ENCODE measurements at regions not wholly inside any gene's neighbourhood (a gene's known extent, or its start where the extent isn't known, plus 50 kb on each side); places are given as distances from the start of the nearest gene placed in this dataset.

GRCh38 chr6:16968101-16968500, 133.7 kb upstream of the STMND1 start:
- no peak for DNase-seq

DNA sequence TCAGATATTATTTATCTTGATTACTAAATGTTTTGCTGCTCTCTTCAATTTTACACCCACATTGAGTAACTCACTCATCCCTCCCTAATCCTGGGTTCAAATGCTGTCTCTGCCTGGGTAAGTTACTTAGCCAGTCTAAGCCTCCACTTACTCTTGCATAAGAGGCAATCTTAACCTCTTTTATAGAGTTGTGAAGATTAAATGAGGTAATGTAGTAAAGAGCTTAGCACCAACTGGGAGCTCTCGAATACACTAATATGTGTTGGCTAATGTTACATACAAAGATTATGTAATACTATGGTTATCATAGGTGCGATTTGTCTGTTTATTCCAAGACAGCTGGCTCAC, 134.4 kb upstream of the STMND1 start:
- ChIA-PET POLR2A (no interaction called here), CTCF (interaction anchor here (1.0 to 4.7 kb wide), 2 partner anchors 13 to 203 kb away, joined by 3 to 48 read pairs; no protein-coding TSS in a partner anchor)
- Histone ChIP-seq H4K20me1 (ENCODE audit: insufficient read depth) (no peaks in the 10 kb centered on the region), H3K9ac (no peak overlapping the region), H3K4me1 (ENCODE audit: control insufficient read depth in 1 of 2, insufficient read depth in 2 of 2, low read depth in 1 of 2, low read length in 1 of 2) (peaks cover 5 to 25% of the 10 kb centered on the region in 2 experiments), H3K4me3 (ENCODE audit: low read depth in 2 of 2, low read length in 1 of 2) (no peak overlapping the region), H3K27me3 (ENCODE audit: insufficient read depth) (no peaks in the 10 kb centered on the region), H2AFZ (ENCODE audit: low read depth) (no peak overlapping the region), H3K9me2 (no peaks in the 10 kb centered on the region), H3K27ac (ENCODE audit: low read depth in 2 of 2, low read length in 1 of 2) (no peak overlapping the region), H3K9me3 (no peaks in the 10 kb centered on the region), H3K36me3 (replicated peaks in 1 of 2; ENCODE audit: control insufficient read depth in 1 of 2, insufficient read depth in 2 of 2, low read length in 1 of 2) (no peaks in the 10 kb centered on the region), H3K4me2 (no peak overlapping the region), H3K79me2 (ENCODE audit: insufficient read depth) (no peaks in the 10 kb centered on the region), H3F3A (replicated peaks; ENCODE audit: insufficient read depth) (no peaks in the 10 kb centered on the region)
- DNase-seq, result no peak
- WGBS (ENCODE audit: low lambda C conversion rate), result 84% methylated on average over 2 of the region's 2 CpGs
- TF ChIP-seq NRF1 (IDR thresholded peaks at IDR 0.05; ENCODE audit: low read depth, low read length), result no peak
- TF ChIP-seq, protein P1, sequence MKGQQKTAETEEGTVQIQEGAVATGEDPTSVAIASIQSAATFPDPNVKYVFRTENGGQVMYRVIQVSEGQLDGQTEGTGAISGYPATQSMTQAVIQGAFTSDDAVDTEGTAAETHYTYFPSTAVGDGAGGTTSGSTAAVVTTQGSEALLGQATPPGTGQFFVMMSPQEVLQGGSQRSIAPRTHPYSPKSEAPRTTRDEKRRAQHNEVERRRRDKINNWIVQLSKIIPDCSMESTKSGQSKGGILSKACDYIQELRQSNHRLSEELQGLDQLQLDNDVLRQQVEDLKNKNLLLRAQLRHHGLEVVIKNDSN (IDR thresholded peaks at IDR 0.05; ENCODE audit: borderline replicate concordance, low read depth), result no peak
- no peak for TF ChIP-seq ELF1 (IDR thresholded peaks at IDR 0.05)
- no peak for TF ChIP-seq ZBTB33 (IDR thresholded peaks at IDR 0.05; ENCODE audit: borderline replicate concordance, low read depth)
- no peak for TF ChIP-seq POLR2AphosphoS5 (IDR thresholded peaks at IDR 0.05; ENCODE audit: low read depth, low read length)
- no peak for TF ChIP-seq FOSL2 (IDR thresholded peaks at IDR 0.05; ENCODE audit: borderline replicate concordance, low read depth)
- TF ChIP-seq GATA2 (CRISPR knock-in tag; IDR thresholded peaks at IDR 0.05), result no peak
- no peak for TF ChIP-seq RAD21 (IDR thresholded peaks at IDR 0.05; ENCODE audit: low read length)
- TF ChIP-seq PBX3 (IDR thresholded peaks at IDR 0.05), result no peak
- no peak for TF ChIP-seq GABPA (IDR thresholded peaks at IDR 0.05; ENCODE audit: low read depth)
- no peak for TF ChIP-seq RFX5 (IDR thresholded peaks at IDR 0.05; ENCODE audit: low read length)

More at GRCh38 chr6:16968101-16968500, 133.7 kb upstream of the STMND1 start:
- no peaks in the 10 kb centered on the region for H3K27me3 ChIP-seq (ENCODE audit: insufficient read depth)
- H3F3A ChIP-seq (replicated peaks; ENCODE audit: insufficient read depth), result no peaks in the 10 kb centered on the region
- no peaks in the 10 kb centered on the region for H3K36me3 ChIP-seq (replicated peaks in 1 of 2; ENCODE audit: control insufficient read depth in 1 of 2, insufficient read depth in 2 of 2, low read length in 1 of 2)
- TF ChIP-seq TAF1 (IDR thresholded peaks at IDR 0.05; ENCODE audit: borderline replicate concordance, low read depth, low read length), result no peak
- no peak for TF ChIP-seq RFX5 (IDR thresholded peaks at IDR 0.05; ENCODE audit: low read length)
- TF ChIP-seq, protein P2, sequence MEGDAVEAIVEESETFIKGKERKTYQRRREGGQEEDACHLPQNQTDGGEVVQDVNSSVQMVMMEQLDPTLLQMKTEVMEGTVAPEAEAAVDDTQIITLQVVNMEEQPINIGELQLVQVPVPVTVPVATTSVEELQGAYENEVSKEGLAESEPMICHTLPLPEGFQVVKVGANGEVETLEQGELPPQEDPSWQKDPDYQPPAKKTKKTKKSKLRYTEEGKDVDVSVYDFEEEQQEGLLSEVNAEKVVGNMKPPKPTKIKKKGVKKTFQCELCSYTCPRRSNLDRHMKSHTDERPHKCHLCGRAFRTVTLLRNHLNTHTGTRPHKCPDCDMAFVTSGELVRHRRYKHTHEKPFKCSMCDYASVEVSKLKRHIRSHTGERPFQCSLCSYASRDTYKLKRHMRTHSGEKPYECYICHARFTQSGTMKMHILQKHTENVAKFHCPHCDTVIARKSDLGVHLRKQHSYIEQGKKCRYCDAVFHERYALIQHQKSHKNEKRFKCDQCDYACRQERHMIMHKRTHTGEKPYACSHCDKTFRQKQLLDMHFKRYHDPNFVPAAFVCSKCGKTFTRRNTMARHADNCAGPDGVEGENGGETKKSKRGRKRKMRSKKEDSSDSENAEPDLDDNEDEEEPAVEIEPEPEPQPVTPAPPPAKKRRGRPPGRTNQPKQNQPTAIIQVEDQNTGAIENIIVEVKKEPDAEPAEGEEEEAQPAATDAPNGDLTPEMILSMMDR (IDR thresholded peaks at IDR 0.05), result no peak
- no peak for TF ChIP-seq SIN3A (IDR thresholded peaks at IDR 0.05; ENCODE audit: borderline replicate concordance, low read depth, low read length)
- TF ChIP-seq TEAD4 (IDR thresholded peaks at IDR 0.05; ENCODE audit: borderline replicate concordance, insufficient read depth), result no peak
- no peak for TF ChIP-seq SMC3 (IDR thresholded peaks at IDR 0.05; ENCODE audit: low read depth, low read length)
- TF ChIP-seq NRF1 (IDR thresholded peaks at IDR 0.05; ENCODE audit: low read depth, low read length), result no peak
- TF ChIP-seq FOXJ3 (CRISPR knock-in tag; IDR thresholded peaks at IDR 0.05), result no peak
- no peak for TF ChIP-seq RAD21 (IDR thresholded peaks at IDR 0.05; ENCODE audit: low read length)
- no peak for TF ChIP-seq MEF2A (IDR thresholded peaks at IDR 0.05; ENCODE audit: borderline replicate concordance, low read depth)
- TF ChIP-seq RCOR1 (IDR thresholded peaks at IDR 0.05; ENCODE audit: low read length), result no peak
- no peak for TF ChIP-seq JUND (IDR thresholded peaks at IDR 0.05)
- TF ChIP-seq, protein P3, sequence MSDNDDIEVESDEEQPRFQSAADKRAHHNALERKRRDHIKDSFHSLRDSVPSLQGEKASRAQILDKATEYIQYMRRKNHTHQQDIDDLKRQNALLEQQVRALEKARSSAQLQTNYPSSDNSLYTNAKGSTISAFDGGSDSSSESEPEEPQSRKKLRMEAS (IDR thresholded peaks at IDR 0.05; ENCODE audit: low read depth), result no peak
- TF ChIP-seq PBX3 (IDR thresholded peaks at IDR 0.05), result no peak
- no peak for TF ChIP-seq NFIC (IDR thresholded peaks at IDR 0.05; ENCODE audit: borderline replicate concordance)
- TF ChIP-seq GATA2 (CRISPR knock-in tag; IDR thresholded peaks at IDR 0.05), result no peak
- no peaks in the 10 kb centered on the region for H4K20me1 ChIP-seq (ENCODE audit: insufficient read depth)
- no peaks in the 10 kb centered on the region for H3K79me2 ChIP-seq (ENCODE audit: insufficient read depth)
- H3K9me3 ChIP-seq, result no peaks in the 10 kb centered on the region
- POLR2A ChIA-PET, result no interaction called here
- H3K9me2 ChIP-seq, result no peaks in the 10 kb centered on the region
- WGBS (ENCODE audit: low lambda C conversion rate), result 91% methylated on average over 5 of the region's 5 CpGs
- H3K27ac ChIP-seq (ENCODE audit: low read depth in 2 of 2, low read length in 1 of 2), result no peak overlapping the region
- CTCF ChIA-PET, result interaction anchor here (1.0 to 4.7 kb wide), 2 partner anchors 13 to 204 kb away, joined by 3 to 48 read pairs; no protein-coding TSS in a partner anchor
- H3K4me2 ChIP-seq, result no peak overlapping the region
- H3K9ac ChIP-seq, result no peak overlapping the region
- peaks cover 5 to 25% of the 10 kb centered on the region in 2 experiments for H3K4me1 ChIP-seq (ENCODE audit: control insufficient read depth in 1 of 2, insufficient read depth in 2 of 2, low read depth in 1 of 2, low read length in 1 of 2)
- H3K4me3 ChIP-seq (ENCODE audit: low read depth in 2 of 2, low read length in 1 of 2), result no peak overlapping the region
- H2AFZ ChIP-seq (ENCODE audit: low read depth), result no peak overlapping the region
